Astrocyte (in vitro differentiated cells and primary cell): ENCODE measurements at regions not wholly inside any gene's neighbourhood (a gene's known extent, or its start where the extent isn't known, plus 50 kb on each side); places are given as distances from the start of the nearest gene placed in this dataset.

Experiments
- DNase-seq: peaks from one replicate; pipeline ENCODE4 v3.0.0-alpha.2; 2010; ENCODE audit warnings: low read depth
- FAIRE-seq: peaks from 2 replicates; lab custom pipeline; 2011; peaks lifted over from hg19 to GRCh38; lab: Jason Lieb, UNC
- H2AFZ ChIP-seq: 2 replicates; pipeline ENCODE4 v1.6.0; 2012; ENCODE audit warnings: low read depth, low read length, inconsistent platforms
- H3K27ac ChIP-seq: 2 replicates; pipeline ENCODE4 v1.5.1; 2011; ENCODE audit warnings: low read depth, low read length, inconsistent platforms
- H3K27me3 ChIP-seq: 2 replicates; pipeline ENCODE4 v1.6.0; 2011; ENCODE audit warnings: low read length, inconsistent platforms; ENCODE audit not compliant: insufficient read depth
- H3K36me3 ChIP-seq: 2 replicates; pipeline ENCODE4 v1.5.1; 2011; ENCODE audit warnings: low read length, inconsistent platforms; ENCODE audit not compliant: insufficient read depth
- H3K4me1 ChIP-seq: 2 replicates; pipeline ENCODE4 v1.5.1; 2011; ENCODE audit warnings: low read length, inconsistent platforms; ENCODE audit not compliant: insufficient read depth
- H3K4me2 ChIP-seq: 2 replicates; pipeline ENCODE4 v1.6.0; 2012; ENCODE audit warnings: low read length, inconsistent platforms
- H3K4me3 ChIP-seq: 2 replicates; pipeline ENCODE4 v1.5.1; 2011; ENCODE audit warnings: low read depth, mild to moderate bottlenecking, low read length, inconsistent platforms; ENCODE audit not compliant: insufficient read depth
- H3K79me2 ChIP-seq: 2 replicates; pipeline ENCODE4 v1.6.0; 2012; ENCODE audit warnings: mild to moderate bottlenecking, low read length, inconsistent platforms; ENCODE audit not compliant: insufficient read depth
- H3K9ac ChIP-seq: 2 replicates; pipeline ENCODE4 v1.6.0; 2012; ENCODE audit warnings: mild to moderate bottlenecking, low read length, inconsistent platforms
- H3K9me3 ChIP-seq: 2 replicates; pipeline ENCODE4 v1.5.1; 2012; ENCODE audit warnings: low read depth, mild to moderate bottlenecking, low read length, inconsistent platforms; ENCODE audit not compliant: insufficient read depth
- H4K20me1 ChIP-seq: 2 replicates; pipeline ENCODE4 v1.6.0; 2012; ENCODE audit warnings: low read length, inconsistent platforms; ENCODE audit not compliant: insufficient read depth
- H3K27ac Mint-ChIP-seq: one replicate; pipeline ENCODE4 v1.8.0; 2021; ENCODE audit warnings: mild to moderate bottlenecking, mixed read lengths; ENCODE audit not compliant: unreplicated experiment
- H3K27me3 Mint-ChIP-seq: one replicate; pipeline ENCODE4 v1.8.0; 2021; ENCODE audit warnings: low read depth, mixed read lengths; ENCODE audit not compliant: unreplicated experiment
- H3K36me3 Mint-ChIP-seq: one replicate; pipeline ENCODE4 v1.8.0; 2021; ENCODE audit warnings: low read depth, mixed read lengths; ENCODE audit not compliant: unreplicated experiment
- H3K4me1 Mint-ChIP-seq: one replicate; pipeline ENCODE4 v1.8.0; 2021; ENCODE audit warnings: low read depth, mixed read lengths; ENCODE audit not compliant: unreplicated experiment
- H3K4me3 Mint-ChIP-seq: one replicate; pipeline ENCODE4 v1.8.0; 2021; ENCODE audit warnings: mild to moderate bottlenecking, moderate library complexity, mixed read lengths; ENCODE audit not compliant: unreplicated experiment
- H3K9me3 Mint-ChIP-seq: one replicate; pipeline ENCODE4 v1.8.0; 2021; ENCODE audit warnings: mild to moderate bottlenecking, mixed read lengths; ENCODE audit not compliant: unreplicated experiment
- CTCF ChIP-seq: IDR thresholded peaks from 2 replicates; pipeline ENCODE4 v1.5.1; 2011; ENCODE audit warnings: low read depth, mild to moderate bottlenecking, inconsistent platforms, low read length, moderate library complexity; ENCODE audit not compliant: insufficient read depth
- EZH2 ChIP-seq: IDR thresholded peaks from 2 replicates; pipeline ENCODE4 v1.6.1; 2012; ENCODE audit warnings: mild to moderate bottlenecking, low read length, inconsistent platforms; ENCODE audit not compliant: insufficient read depth

- H4K20me1 ChIP-seq: no peaks in the 10 kb centered on the region
- H3K79me2 ChIP-seq: no peaks in the 10 kb centered on the region
- FAIRE-seq (no peak), DNase-seq (no peak)
- no peak overlapping the region for H2AFZ ChIP-seq
- H3K9me3 ChIP-seq: peaks cover 7% of the 10 kb centered on the region
- TF ChIP-seq CTCF (no peak), EZH2 (no peak)
- Mint-ChIP-seq H3K27me3 (no peaks in the 10 kb centered on the region), H3K4me1 (no peaks in the 10 kb centered on the region), H3K9me3 (peaks cover 7% of the 10 kb centered on the region), H3K36me3 (no peaks in the 10 kb centered on the region), H3K4me3 (no peak overlapping the region), H3K27ac (no peak overlapping the region)
- no peaks in the 10 kb centered on the region for H3K27me3 ChIP-seq
- H3K4me3 ChIP-seq: no peak overlapping the region
- H3K4me1 ChIP-seq: no peaks in the 10 kb centered on the region
- no peak overlapping the region for H3K9ac ChIP-seq
- no peak overlapping the region for H3K4me2 ChIP-seq
- no peaks in the 10 kb centered on the region for H3K36me3 ChIP-seq
- H3K27ac ChIP-seq: no peak overlapping the region
These were observed 1226.8 kb upstream of the FLRT2 start for GRCh38 chr14:84303140-84303539.

GRCh38 chr14:84312551-84312950 lies 1217.4 kb upstream of the FLRT2 start:
- no peak for TF ChIP-seq CTCF
- TF ChIP-seq EZH2: no peak
- H3K4me3 ChIP-seq: no peak overlapping the region
- H4K20me1 ChIP-seq: no peaks in the 10 kb centered on the region
- H3K36me3 Mint-ChIP-seq: no peaks in the 10 kb centered on the region
- no peak for FAIRE-seq
- no peaks in the 10 kb centered on the region for H3K27me3 ChIP-seq
- no peak overlapping the region for H3K27ac ChIP-seq
- no peaks in the 10 kb centered on the region for H3K27me3 Mint-ChIP-seq
- H3K9me3 ChIP-seq: no peaks in the 10 kb centered on the region
- DNase-seq: no peak
- H2AFZ ChIP-seq: no peak overlapping the region
- H3K36me3 ChIP-seq: no peaks in the 10 kb centered on the region
- no peak overlapping the region for H3K4me2 ChIP-seq
- no peaks in the 10 kb centered on the region for H3K79me2 ChIP-seq
- no peaks in the 10 kb centered on the region for H3K4me1 Mint-ChIP-seq
- H3K4me1 ChIP-seq: no peaks in the 10 kb centered on the region
- H3K4me3 Mint-ChIP-seq: no peak overlapping the region
- H3K9me3 Mint-ChIP-seq: peaks cover 3% of the 10 kb centered on the region
- no peak overlapping the region for H3K9ac ChIP-seq
- no peak overlapping the region for H3K27ac Mint-ChIP-seq

- no peak overlapping the region for H3K4me3 Mint-ChIP-seq
- H3K9me3 ChIP-seq: no peaks in the 10 kb centered on the region
- peaks cover 1% of the 10 kb centered on the region for H3K4me1 Mint-ChIP-seq
These were observed 1206.5 kb upstream of the FLRT2 start for GRCh38 chr14:84323450-84323849.

More at GRCh38 chr14:84323450-84323849, 1206.5 kb upstream of the FLRT2 start:
- H3K79me2 ChIP-seq: no peaks in the 10 kb centered on the region
- H3K36me3 ChIP-seq: no peaks in the 10 kb centered on the region
- H3K27me3 ChIP-seq: no peaks in the 10 kb centered on the region
- no peak overlapping the region for H3K4me2 ChIP-seq
- DNase-seq (no peak), FAIRE-seq (no peak)
- H3K4me3 ChIP-seq: no peak overlapping the region
- H3K4me1 ChIP-seq: peaks cover 3% of the 10 kb centered on the region
- TF ChIP-seq EZH2: no peak
- TF ChIP-seq CTCF: no peak
- no peak overlapping the region for H3K27ac ChIP-seq
- no peak overlapping the region for H3K9ac ChIP-seq
- no peaks in the 10 kb centered on the region for H3K36me3 Mint-ChIP-seq
- no peak overlapping the region for H2AFZ ChIP-seq
- H3K27me3 Mint-ChIP-seq: no peaks in the 10 kb centered on the region
- H4K20me1 ChIP-seq: no peaks in the 10 kb centered on the region
- no peaks in the 10 kb centered on the region for H3K9me3 Mint-ChIP-seq
- H3K27ac Mint-ChIP-seq: no peak overlapping the region
